Activated T-helper 1 cell treated with anti-CD3 and anti-CD28 coated beads, Interleukin-12 subunit alpha, Interleukin-12 subunit beta, Interleukin-2, Interleukin-4 antibody, amounts not matched to agents 30 ng/mL and 10 ng/mL and 1 ng/mL, durations not matched to agents 14 hours and 24 hours and 36 hours (primary cell): ENCODE measurements at regions not wholly inside any gene's neighbourhood (a gene's known extent, or its start where the extent isn't known, plus 50 kb on each side); places are given as distances from the start of the nearest gene placed in this dataset.
"Not testable (repeated sequence)": the region's sequence is repeated elsewhere in the genome, so short reads cannot be mapped to it uniquely, and the experiment has no call there.

Experiments used
- DNase-seq: peaks from one replicate; pipeline ENCODE4 v3.0.0; 2021; ENCODE audit warnings: low spot score
- H3K27ac Mint-ChIP-seq: one replicate; pipeline ENCODE4 v1.8.0; 2021; ENCODE audit warnings: mild to moderate bottlenecking, mixed read lengths
- H3K27me3 Mint-ChIP-seq: one replicate; pipeline ENCODE4 v1.8.0; 2022; ENCODE audit warnings: mild to moderate bottlenecking, moderate library complexity, mixed read lengths; ENCODE audit not compliant: insufficient read depth
- H3K36me3 Mint-ChIP-seq: one replicate; pipeline ENCODE4 v1.8.0; 2021; ENCODE audit warnings: low read depth, mixed read lengths
- H3K4me1 Mint-ChIP-seq: one replicate; pipeline ENCODE4 v1.8.0; 2021; ENCODE audit warnings: low read depth, mixed read lengths
- H3K4me3 Mint-ChIP-seq: one replicate; pipeline ENCODE4 v1.8.0; 2021; ENCODE audit warnings: mild to moderate bottlenecking, moderate library complexity, mixed read lengths
- H3K9me3 Mint-ChIP-seq: one replicate; pipeline ENCODE4 v1.8.0; 2021; ENCODE audit warnings: mixed read lengths
- intact Hi-C: fragments of 100-400 bp; cut with micrococcal nuclease; formaldehyde crosslinking; loops from one replicate; pipeline ENCODE4 v1.15.1; 2024

DNA sequence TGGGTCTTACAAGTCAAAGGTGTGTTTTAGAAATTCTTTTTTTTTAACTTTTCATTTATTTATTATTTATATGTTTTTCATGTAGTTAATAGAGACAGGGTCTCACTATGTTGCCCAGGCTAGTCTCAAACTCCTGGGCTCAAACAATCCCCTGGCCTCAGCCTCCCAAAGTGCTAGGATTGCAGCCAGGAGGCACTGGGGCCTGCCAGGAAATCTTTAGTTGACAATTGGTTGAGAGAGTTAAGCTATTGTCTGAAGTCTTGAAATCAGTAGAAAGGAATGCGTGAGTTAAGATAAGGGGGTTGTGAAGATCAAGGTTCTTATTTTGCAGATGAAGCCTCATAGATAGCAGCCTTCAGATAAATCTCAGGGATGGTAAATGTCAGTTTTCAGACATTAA is 245.4 kb upstream of the GALNT17 start:
- H3K9me3 Mint-ChIP-seq: peaks cover 20% of the 10 kb centered on the region
- H3K4me1 Mint-ChIP-seq: no peaks in the 10 kb centered on the region
- H3K4me3 Mint-ChIP-seq: no peak overlapping the region
- intact Hi-C loops: no loop called here
- DNase-seq: no peak
- H3K36me3 Mint-ChIP-seq: no peaks in the 10 kb centered on the region
- no peak overlapping the region for H3K27ac Mint-ChIP-seq
- no peaks in the 10 kb centered on the region for H3K27me3 Mint-ChIP-seq

DNA sequence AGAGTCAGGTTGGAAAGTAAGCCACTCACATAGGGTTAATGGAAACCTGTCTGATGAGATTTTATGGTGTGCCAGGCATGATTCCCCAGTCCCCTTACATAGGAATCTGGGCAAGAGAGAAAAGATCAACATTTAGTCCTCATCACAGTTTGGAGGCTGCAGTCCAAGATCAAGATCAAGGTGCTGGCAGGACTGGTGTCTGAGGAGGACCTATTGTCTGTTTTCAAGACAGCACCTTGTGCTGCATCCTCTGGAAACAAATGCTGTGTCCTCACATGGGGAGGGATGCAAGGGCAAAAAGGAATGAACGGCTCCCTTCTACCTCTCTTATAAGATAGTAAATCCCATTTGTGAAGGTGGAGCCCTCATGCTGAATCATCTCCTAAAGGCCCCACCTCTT is 244.8 kb upstream of the GALNT17 start:
- intact Hi-C loops: no loop called here
- Mint-ChIP-seq H3K9me3 (peaks cover 20% of the 10 kb centered on the region), H3K27me3 (no peaks in the 10 kb centered on the region), H3K36me3 (no peaks in the 10 kb centered on the region), H3K4me3 (no peak overlapping the region), H3K4me1 (no peaks in the 10 kb centered on the region), H3K27ac (no peak overlapping the region)
- no peak for DNase-seq

DNA sequence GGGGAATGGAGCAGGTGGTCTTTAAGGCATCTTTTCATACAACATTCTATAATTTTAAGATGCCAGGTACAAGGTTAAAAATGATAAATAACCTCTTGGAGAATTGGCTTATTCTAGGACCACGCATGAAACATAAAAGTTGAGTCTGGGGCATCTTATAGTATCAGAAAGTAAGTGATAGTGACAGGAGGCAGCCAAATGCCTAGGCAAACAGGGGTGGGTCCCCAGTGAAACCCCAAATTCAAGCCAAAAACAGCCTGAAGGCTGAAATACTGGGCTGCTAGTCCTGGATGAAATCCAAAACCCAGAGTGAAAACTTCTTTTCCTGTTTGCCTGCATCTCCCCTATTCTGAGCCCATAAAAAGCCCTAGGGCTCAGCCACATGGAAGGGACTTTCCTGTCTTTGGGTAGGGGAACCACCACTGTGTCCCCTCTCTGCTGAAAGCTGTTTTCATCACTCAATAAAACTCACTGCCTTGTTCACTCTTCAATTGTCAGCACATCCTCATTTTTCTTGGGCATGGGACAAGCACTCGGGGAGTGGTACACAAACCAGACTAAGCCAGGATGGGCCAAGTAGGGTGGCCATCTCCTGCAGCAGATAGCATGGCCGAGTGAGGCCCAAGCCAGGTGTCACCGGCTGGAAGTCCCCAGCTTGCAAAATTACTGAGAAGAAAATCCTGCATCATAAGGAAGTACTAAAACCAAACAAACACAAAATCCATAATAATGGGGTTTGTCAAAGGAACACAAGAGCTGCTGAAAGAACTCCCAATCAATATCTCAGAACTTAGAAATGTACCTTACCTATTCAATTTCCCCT is 241.6 kb upstream of the GALNT17 start:
- Mint-ChIP-seq H3K9me3 (peaks cover 23% of the 10 kb centered on the region), H3K36me3 (no peaks in the 10 kb centered on the region), H3K4me1 (no peaks in the 10 kb centered on the region), H3K27ac (no peak overlapping the region), H3K27me3 (no peaks in the 10 kb centered on the region), H3K4me3 (no peak overlapping the region)
- DNase-seq: no peak
- intact Hi-C loops: no loop called here

DNA sequence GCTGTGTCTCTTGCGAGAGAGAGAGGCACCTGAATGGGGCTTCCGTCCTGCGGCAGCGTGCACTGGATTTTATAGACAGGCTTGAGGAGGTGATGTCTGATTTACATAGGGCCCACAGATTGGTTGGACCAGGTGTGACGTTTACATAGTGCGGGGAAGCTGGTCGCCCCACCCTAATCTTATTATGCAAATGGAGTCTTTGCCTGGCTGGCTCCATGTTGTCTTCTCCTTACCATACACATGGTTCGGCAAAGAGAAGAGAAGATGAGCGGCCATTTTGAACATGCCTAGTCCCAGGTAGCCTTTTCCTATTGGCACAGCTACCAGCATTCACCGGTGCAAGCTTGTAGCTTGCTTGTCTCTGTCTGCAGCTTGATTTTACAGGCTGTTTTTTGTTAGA is 238.5 kb upstream of the GALNT17 start:
- DNase-seq: no peak
- Mint-ChIP-seq H3K9me3 (peaks cover 28% of the 10 kb centered on the region), H3K27me3 (no peaks in the 10 kb centered on the region), H3K4me1 (no peaks in the 10 kb centered on the region), H3K36me3 (no peaks in the 10 kb centered on the region), H3K4me3 (no peak overlapping the region), H3K27ac (no peak overlapping the region)
- intact Hi-C loops: no loop called here

DNA sequence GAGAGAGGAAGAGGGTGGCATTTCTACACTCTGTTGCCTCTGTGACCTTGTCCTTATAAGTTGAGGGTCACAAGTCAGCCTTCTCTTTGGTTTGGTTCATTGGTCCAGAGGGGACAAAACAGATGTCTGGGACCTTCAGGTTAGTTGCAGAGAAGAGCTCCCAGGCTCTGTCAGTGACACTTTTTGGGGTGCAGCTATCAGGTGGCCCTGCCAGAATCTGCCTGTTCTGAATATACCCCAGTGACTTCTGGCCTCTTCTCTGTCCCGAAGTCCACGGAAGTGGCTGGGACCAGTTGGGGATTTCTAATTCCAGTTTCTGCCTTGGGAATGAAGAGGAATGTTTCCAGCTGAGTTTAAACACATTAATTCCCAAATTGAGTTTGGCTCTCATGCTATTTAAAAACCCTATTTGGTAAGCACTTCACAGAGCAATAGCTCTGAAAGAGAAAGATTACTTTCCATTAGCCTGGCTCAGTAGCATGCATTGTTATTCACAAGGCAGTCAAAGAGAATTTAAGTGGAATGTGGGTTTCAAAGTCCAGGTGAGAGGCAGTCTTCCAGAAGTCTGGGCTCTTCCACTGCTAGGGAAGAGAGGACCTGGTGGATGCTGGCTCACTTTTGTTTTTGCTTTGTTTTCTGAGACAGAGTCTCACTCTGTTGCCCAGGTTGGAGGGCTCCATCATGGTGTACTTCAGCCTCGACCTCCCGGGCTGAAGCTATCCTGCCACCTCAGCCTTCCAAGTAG is 237.8 kb upstream of the GALNT17 start:
- no peaks in the 10 kb centered on the region for H3K4me1 Mint-ChIP-seq
- H3K4me3 Mint-ChIP-seq: no peak overlapping the region
- intact Hi-C loops: no loop called here
- no peak for DNase-seq
- H3K36me3 Mint-ChIP-seq: no peaks in the 10 kb centered on the region
- no peaks in the 10 kb centered on the region for H3K27me3 Mint-ChIP-seq
- no peak overlapping the region for H3K27ac Mint-ChIP-seq
- peaks cover 28% of the 10 kb centered on the region for H3K9me3 Mint-ChIP-seq

DNA sequence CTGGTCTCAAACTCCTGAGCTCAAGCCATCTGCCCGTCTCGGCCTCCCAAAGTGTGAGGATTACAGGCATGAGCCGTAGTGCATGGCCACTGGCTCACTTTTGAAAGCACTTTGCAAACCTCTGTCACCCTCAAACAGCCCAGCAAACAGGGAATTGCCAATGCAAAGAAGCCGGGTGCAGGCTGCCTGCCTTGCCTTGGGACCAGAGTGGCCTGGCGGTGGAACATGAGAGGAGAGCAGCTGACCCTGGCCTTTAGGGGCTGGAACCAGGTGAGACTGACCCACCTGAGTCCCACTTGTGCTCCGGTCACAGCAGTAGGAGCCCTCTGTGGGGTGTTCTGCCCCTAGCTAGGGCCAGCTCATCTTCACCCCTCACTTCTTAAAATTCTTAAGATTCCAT is 237.1 kb upstream of the GALNT17 start:
- Mint-ChIP-seq H3K27ac (no peak overlapping the region), H3K27me3 (no peaks in the 10 kb centered on the region), H3K4me3 (no peak overlapping the region), H3K9me3 (peaks cover 22% of the 10 kb centered on the region), H3K4me1 (no peaks in the 10 kb centered on the region), H3K36me3 (no peaks in the 10 kb centered on the region)
- intact Hi-C loops: no loop called here
- DNase-seq: no peak

DNA sequence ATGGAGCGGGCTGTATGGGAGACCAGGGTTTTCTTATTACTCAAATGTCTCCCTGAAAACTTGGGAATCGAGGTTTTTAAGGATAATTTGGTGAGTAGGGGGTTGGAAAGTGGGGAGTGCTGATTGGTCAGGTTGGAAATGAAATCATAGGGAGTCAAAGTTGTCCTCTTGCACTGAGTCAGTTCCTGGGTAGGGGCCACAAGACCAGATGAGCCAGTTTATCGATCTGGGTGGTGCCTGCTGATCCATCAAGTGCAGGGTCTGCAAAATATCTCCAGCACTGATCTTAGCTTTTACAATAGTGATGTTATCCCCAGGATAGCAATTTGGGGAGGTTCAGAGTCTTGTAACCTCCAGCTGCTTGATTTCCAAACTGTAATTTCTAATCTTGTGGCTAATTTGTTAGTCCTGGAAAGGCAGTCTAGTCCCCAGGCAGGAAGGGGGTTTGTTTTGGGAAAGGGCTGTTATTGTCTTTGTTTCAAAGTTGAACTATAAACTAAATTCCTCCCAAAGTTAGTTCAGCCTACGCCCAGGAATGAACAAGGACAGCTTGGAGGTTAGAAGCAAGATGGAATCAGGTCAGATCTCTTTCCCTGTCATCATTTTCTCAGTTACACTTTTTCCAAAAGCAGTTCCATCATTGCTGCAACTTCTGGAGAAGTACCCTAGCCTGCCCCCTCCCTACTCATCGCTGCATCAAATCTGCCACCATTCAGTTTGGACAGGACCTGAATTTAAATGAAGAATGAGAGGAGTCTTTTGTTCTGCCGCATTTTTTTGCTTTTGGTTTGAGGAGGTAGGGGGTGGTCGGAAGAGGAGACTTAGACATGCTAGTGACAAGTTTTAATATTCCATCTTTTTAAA is 236.4 kb upstream of the GALNT17 start:
- intact Hi-C loops, H3K27ac Mint-ChIP-seq, H3K36me3 Mint-ChIP-seq, H3K27me3 Mint-ChIP-seq, DNase-seq, H3K4me1 Mint-ChIP-seq, H3K4me3 Mint-ChIP-seq: not testable (repeated sequence)
- H3K9me3 Mint-ChIP-seq: peaks cover 26% of the 10 kb centered on the region

DNA sequence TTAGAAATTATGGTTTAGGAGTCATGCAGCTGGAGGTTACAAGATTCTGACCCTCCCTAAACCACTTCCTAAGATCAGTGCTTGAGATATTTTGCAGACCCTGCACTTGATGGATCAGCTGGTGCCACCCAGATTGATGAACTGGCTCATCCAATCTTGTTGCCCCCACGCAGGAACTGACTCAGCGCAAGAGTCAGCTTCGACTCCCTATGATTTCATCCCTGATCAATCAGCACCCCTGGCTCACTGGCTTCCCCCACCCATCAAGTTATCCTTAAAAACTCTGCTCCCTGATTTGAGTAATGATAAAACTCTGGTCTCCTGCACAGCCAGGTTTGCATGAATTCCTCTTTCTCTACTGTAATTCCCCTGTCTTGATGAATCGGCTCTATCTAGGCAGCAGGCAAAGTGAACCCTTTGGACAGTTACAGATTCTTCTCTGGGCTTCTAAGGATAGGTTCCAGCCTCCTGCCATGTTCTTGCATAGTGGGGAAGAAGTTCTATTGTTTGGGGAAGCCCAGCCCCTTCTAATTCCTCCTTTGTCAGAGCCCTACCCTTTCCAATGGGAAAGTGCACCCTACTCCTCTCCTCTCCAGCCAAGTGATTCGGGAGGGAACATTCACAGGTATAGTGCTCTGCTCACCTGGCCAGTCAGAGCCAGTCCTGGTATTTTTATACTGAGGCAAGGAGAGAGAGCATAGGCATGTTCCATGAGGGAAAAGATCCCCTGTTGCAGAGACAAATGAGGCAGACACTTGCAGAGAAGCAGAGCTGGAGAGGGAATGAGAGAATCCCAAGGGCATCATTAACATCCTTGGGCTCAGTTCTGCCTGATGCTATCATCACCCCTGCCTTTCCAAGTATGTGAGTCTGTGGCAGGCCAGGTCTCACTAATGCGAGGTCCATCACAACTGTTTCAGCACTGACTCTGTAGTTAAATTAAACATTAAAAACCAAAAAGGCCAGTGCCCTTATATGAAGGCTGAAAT is 224.4 kb upstream of the GALNT17 start:
- no peaks in the 10 kb centered on the region for H3K27me3 Mint-ChIP-seq
- no peaks in the 10 kb centered on the region for H3K4me1 Mint-ChIP-seq
- intact Hi-C loops: no loop called here
- no peak overlapping the region for H3K27ac Mint-ChIP-seq
- no peak overlapping the region for H3K4me3 Mint-ChIP-seq
- no peaks in the 10 kb centered on the region for H3K36me3 Mint-ChIP-seq
- DNase-seq: no peak
- H3K9me3 Mint-ChIP-seq: peaks cover 18% of the 10 kb centered on the region

DNA sequence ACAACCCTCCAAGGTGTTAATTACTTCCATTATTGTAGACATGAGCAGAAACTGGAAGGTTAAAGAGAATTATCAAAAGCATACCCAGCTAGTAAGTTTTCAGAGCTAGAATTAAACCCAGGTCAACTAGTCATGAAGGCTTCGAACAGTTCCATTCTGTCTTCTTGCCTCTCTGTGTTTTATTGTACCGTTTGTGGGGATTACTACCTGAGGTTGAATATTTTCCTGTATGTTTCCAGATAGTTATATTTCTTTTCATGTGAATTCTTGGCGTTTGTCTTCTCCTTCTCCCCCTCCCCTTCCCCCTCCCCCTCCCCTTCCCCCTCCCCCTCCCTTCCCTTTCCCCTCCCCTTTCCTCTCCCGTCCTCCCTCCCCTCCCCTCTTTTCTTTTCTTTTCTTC is 218.0 kb upstream of the GALNT17 start:
- intact Hi-C loops: no loop called here
- no peak for DNase-seq
- Mint-ChIP-seq H3K4me3 (no peak overlapping the region), H3K9me3 (peaks cover 19% of the 10 kb centered on the region), H3K27me3 (no peaks in the 10 kb centered on the region), H3K36me3 (no peaks in the 10 kb centered on the region), H3K27ac (no peak overlapping the region), H3K4me1 (no peaks in the 10 kb centered on the region)

DNA sequence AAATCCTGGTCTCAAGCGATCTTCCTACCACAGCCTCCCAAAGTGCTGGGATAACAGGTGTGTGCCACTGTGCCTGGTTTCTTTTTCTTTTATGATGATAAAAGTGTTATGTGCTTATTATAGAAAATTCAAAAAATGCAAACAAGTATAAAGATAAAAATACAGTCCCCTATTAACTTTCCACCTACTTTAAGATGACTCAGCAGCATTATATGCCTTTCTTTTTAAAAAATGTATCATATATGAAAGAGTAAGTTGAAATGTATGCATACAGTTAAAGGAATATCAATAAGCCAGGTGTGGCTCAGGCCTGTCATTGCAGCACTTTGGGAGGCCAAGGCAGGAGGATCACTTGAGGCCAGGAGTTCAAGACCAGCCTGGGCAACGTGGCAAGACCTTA is 216.9 kb upstream of the GALNT17 start:
- no peaks in the 10 kb centered on the region for H3K27me3 Mint-ChIP-seq
- no peaks in the 10 kb centered on the region for H3K4me1 Mint-ChIP-seq
- no peak for DNase-seq
- intact Hi-C loops: no loop called here
- peaks cover 19% of the 10 kb centered on the region for H3K9me3 Mint-ChIP-seq
- H3K27ac Mint-ChIP-seq: no peak overlapping the region
- no peak overlapping the region for H3K4me3 Mint-ChIP-seq
- H3K36me3 Mint-ChIP-seq: no peaks in the 10 kb centered on the region

DNA sequence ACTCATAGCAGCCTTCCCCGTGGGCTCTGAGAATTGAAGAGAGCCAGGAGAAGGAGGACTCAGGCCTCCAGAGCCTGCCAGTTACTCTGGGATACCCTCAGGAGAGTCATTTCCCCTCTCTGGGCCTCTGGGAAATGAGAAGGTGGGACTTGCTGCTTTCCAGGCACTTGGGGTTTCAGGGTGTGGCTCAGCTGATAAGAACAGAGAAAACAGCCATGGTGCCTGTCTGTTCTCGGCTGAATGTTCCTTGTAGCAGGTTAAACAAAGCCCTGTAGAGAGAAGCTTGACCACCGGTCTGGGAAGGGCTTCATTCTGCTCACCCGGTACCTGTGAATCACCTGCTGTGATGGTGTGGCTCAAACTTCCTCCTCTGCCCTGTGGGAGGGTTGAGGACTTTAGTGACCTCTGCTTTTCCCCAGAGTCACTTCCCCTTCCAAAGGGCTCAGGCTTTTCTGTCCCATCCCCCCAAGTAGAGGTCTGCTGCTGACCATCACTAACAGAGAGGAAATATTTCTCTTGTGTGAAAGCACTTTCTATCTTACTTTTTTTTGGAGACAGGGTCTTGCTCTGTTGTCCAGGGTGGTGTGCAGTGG is 212.4 kb upstream of the GALNT17 start:
- Mint-ChIP-seq H3K4me1 (no peaks in the 10 kb centered on the region), H3K4me3 (no peak overlapping the region), H3K27me3 (no peaks in the 10 kb centered on the region), H3K9me3 (peaks cover 13% of the 10 kb centered on the region), H3K36me3 (no peaks in the 10 kb centered on the region), H3K27ac (no peak overlapping the region)
- intact Hi-C loops: no loop called here
- no peak for DNase-seq

DNA sequence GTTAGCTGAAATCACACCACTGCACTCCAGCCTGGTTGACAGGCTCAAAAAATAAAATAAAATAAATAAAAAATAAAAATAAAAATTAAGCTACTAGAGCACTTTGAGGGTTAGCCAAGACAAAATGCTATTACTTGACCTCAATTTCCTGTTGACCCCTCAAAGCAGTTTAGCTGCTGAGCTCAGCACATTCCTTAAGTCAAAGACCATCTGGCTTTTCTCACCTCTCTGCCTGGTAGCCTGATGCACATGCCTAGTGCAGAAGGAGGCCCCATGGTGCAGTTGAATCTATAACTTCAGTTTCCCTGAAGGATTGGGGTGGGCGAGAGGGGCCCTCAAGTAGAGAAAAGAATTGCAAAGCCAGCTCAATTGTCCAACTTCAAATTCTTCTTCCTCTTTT is 211.1 kb upstream of the GALNT17 start:
- Mint-ChIP-seq H3K27me3 (no peaks in the 10 kb centered on the region), H3K27ac (no peak overlapping the region), H3K4me3 (no peak overlapping the region), H3K9me3 (peaks cover 7% of the 10 kb centered on the region), H3K36me3 (no peaks in the 10 kb centered on the region), H3K4me1 (no peaks in the 10 kb centered on the region)
- no peak for DNase-seq
- intact Hi-C loops: no loop called here
